Gastrocnemius medialis (tissue), 4 donors: ENCODE measurements at regions not wholly inside any gene's neighbourhood (a gene's known extent, or its start where the extent isn't known, plus 50 kb on each side); places are given as distances from the start of the nearest gene placed in this dataset.
A peak's percentile ranks its signal among the peaks of the same experiment; 100 is the strongest.

Experiments used
- ATAC-seq, 2 donors: fragments of 150-250 bp; one replicate each; pipeline ENCODE4 v1.9.1; 2016
- DNase-seq, 2 donors: peaks; one replicate each; pipeline ENCODE4 v3.0.0-alpha.2; 2019
- H3K27ac ChIP-seq, 4 donors: fragments of 200-600 bp; sonication (generic); 1 replicate in 1 of 4; 2 replicates in 3 of 4; pipeline ENCODE4 v1.5.1; 2016 to 2018; ENCODE audit warnings: mild to moderate bottlenecking in 2 of 4, moderate library complexity in 1 of 4
- H3K27me3 ChIP-seq, 3 donors: fragments of 200-600 bp; sonication (generic) in 2 of 3; 1 replicate in 1 of 3; 2 replicates in 2 of 3; pipeline versions ENCODE4 v1.5.1 to v1.6.0; 2016 to 2019; ENCODE audit warnings: mild to moderate bottlenecking in 1 of 3, moderate library complexity in 1 of 3
- H3K36me3 ChIP-seq, 2 donors: fragments of 200-600 bp; sonication (generic) in 1 of 2; one replicate each; pipeline ENCODE4 v1.5.1; 2017 to 2018
- H3K4me1 ChIP-seq, 2 donors: fragments of 200-600 bp; sonication (generic) in 1 of 2; one replicate each; pipeline ENCODE4 v1.5.1; 2016 to 2017; ENCODE audit warnings: mild to moderate bottlenecking in 2 of 2
- H3K4me3 ChIP-seq, 4 donors: fragments of 200-600 bp; sonication (generic) in 3 of 4; 1 replicate in 1 of 4; 2 replicates in 3 of 4; pipeline ENCODE4 v1.5.1; 2016 to 2019; ENCODE audit warnings: mild to moderate bottlenecking in 2 of 4
- H3K9me3 ChIP-seq, 3 donors: fragments of 200-600 bp; sonication (generic) in 2 of 3; 1 replicate in 1 of 3; 2 replicates in 2 of 3; pipeline ENCODE4 v1.5.1; 2016 to 2019
- CTCF ChIP-seq, 5 experiments: fragments of 450-650 bp in 3 of 5; fragments of 200-600 bp in 2 of 5; sonication (generic) in 2 of 5; IDR thresholded peaks in 4 of 5; conservative IDR thresholded peaks in 1 of 5; 1 replicate in 4 of 5; 2 replicates in 1 of 5; pipeline ENCODE4 v1.5.1; 2016 to 2019; ENCODE audit warnings: antibody characterized with exemption in 5 of 5, mild to moderate bottlenecking in 3 of 5, moderate library complexity in 3 of 5
- POLR2A ChIP-seq, 2 donors: fragments of 450-650 bp; IDR thresholded peaks; one replicate each; pipeline ENCODE4 v1.6.1; 2017; ENCODE audit warnings: antibody characterized with exemption in 2 of 2, mild to moderate bottlenecking in 2 of 2, moderate library complexity in 2 of 2
- in situ Hi-C, 4 donors: fragments of 200-750 bp; cut with MboI; loops; one replicate each; pipeline versions ENCODE4 v1.15.0 to v1.8.0; 2017; ENCODE audit warnings: low sequenced_read_pairs in 4 of 4
- intact Hi-C: fragments of 100-400 bp; cut with DNase I; formaldehyde crosslinking; loops from one replicate; pipeline ENCODE4 v1.15.1; 2023; ENCODE audit warnings: low total_unique reads

GRCh38 chr6:91087908-91088307 lies 501.0 kb upstream of the MAP3K7 start:
- Histone ChIP-seq H3K36me3 (no peaks in the 10 kb centered on the region), H3K4me3 (no peak overlapping the region), H3K27me3 (no peaks in the 10 kb centered on the region), H3K27ac (no peak overlapping the region), H3K4me1 (no peaks in the 10 kb centered on the region), H3K9me3 (no peaks in the 10 kb centered on the region)
- in situ Hi-C loops: no loop called here
- ATAC-seq (no peak), DNase-seq (no peak)
- TF ChIP-seq POLR2A (IDR thresholded peaks at IDR 0.05): no peak
- TF ChIP-seq CTCF (IDR thresholded peaks at IDR 0.05 in 4 of 5, conservative IDR thresholded peaks at IDR 0.05 in 1 of 5): no peak
- intact Hi-C loops: no loop called here

- DNase-seq (no peak), ATAC-seq (no peak)
- Histone ChIP-seq H3K27ac (no peak overlapping the region), H3K4me1 (no peaks in the 10 kb centered on the region), H3K9me3 (no peaks in the 10 kb centered on the region), H3K36me3 (no peaks in the 10 kb centered on the region), H3K4me3 (no peak overlapping the region), H3K27me3 (no peaks in the 10 kb centered on the region)
- TF ChIP-seq POLR2A (IDR thresholded peaks at IDR 0.05) (no peak), CTCF (IDR thresholded peaks at IDR 0.05 in 4 of 5, conservative IDR thresholded peaks at IDR 0.05 in 1 of 5) (no peak)
- in situ Hi-C loops: no loop called here
- intact Hi-C loops: no loop called here
Measured at GRCh38 chr6:91083211-91083610, 496.3 kb upstream of the MAP3K7 start.

- TF ChIP-seq POLR2A (IDR thresholded peaks at IDR 0.05) (no peak), CTCF (IDR thresholded peaks at IDR 0.05 in 4 of 5, conservative IDR thresholded peaks at IDR 0.05 in 1 of 5) (no peak)
- H3K4me1 ChIP-seq: no peaks in the 10 kb centered on the region
- H3K27me3 ChIP-seq: no peaks in the 10 kb centered on the region
- in situ Hi-C loops (no loop called here), intact Hi-C loops (no loop called here)
- no peak overlapping the region for H3K4me3 ChIP-seq
- ATAC-seq: no peak
- DNase-seq: no peak
- H3K9me3 ChIP-seq: no peaks in the 10 kb centered on the region
- no peak overlapping the region for H3K27ac ChIP-seq
- no peaks in the 10 kb centered on the region for H3K36me3 ChIP-seq
Measured at GRCh38 chr6:91082311-91082832, 495.5 kb upstream of the MAP3K7 start.

- Histone ChIP-seq H3K36me3 (no peaks in the 10 kb centered on the region), H3K27me3 (no peaks in the 10 kb centered on the region), H3K27ac (no peak overlapping the region), H3K4me3 (no peak overlapping the region), H3K9me3 (no peaks in the 10 kb centered on the region), H3K4me1 (no peaks in the 10 kb centered on the region)
- intact Hi-C loops (no loop called here), in situ Hi-C loops (no loop called here)
- TF ChIP-seq CTCF (IDR thresholded peaks at IDR 0.05 in 4 of 5, conservative IDR thresholded peaks at IDR 0.05 in 1 of 5): peak; percentile 16 to 61 (median 37)
- no peak for TF ChIP-seq POLR2A (IDR thresholded peaks at IDR 0.05)
- DNase-seq (no peak), ATAC-seq (no peak)
Measured at GRCh38 chr6:91081452-91082067, 494.7 kb upstream of the MAP3K7 start.

- H3K27ac ChIP-seq: no peak overlapping the region
- TF ChIP-seq POLR2A (IDR thresholded peaks at IDR 0.05): no peak
- TF ChIP-seq CTCF (IDR thresholded peaks at IDR 0.05 in 4 of 5, conservative IDR thresholded peaks at IDR 0.05 in 1 of 5): no peak
- no peak for ATAC-seq
Measured at GRCh38 chr6:91080871-91081270, 494.0 kb upstream of the MAP3K7 start.

More at GRCh38 chr6:91080871-91081270, 494.0 kb upstream of the MAP3K7 start:
- H3K4me3 ChIP-seq: no peak overlapping the region
- in situ Hi-C loops (no loop called here), intact Hi-C loops (no loop called here)
- no peaks in the 10 kb centered on the region for H3K36me3 ChIP-seq
- no peak for DNase-seq
- no peaks in the 10 kb centered on the region for H3K9me3 ChIP-seq
- H3K4me1 ChIP-seq: no peaks in the 10 kb centered on the region
- H3K27me3 ChIP-seq: no peaks in the 10 kb centered on the region
